ENCODE measurements at regions not wholly inside any gene's neighbourhood (a gene's known extent, or its start where the extent isn't known, plus 50 kb on each side); places are given as distances from the start of the nearest gene placed in this dataset.

- TF ChIP-seq CTCF (IDR thresholded peaks at IDR 0.05; ENCODE audit: extremely low read depth in 1 of 2, insufficient read depth in 1 of 2, low read depth in 1 of 2, low read length in 2 of 2) (no peak), POLR2AphosphoS5 (IDR thresholded peaks at IDR 0.05; ENCODE audit: insufficient read depth, low read depth, low read length) (no peak)
These were observed 69.4 kb upstream of the PRR23E start for GRCh38 chr3:127123533-127123932.
